ENCODE measurements at regions not wholly inside any gene's neighbourhood (a gene's known extent, or its start where the extent isn't known, plus 50 kb on each side); places are given as distances from the start of the nearest gene placed in this dataset.

DNA sequence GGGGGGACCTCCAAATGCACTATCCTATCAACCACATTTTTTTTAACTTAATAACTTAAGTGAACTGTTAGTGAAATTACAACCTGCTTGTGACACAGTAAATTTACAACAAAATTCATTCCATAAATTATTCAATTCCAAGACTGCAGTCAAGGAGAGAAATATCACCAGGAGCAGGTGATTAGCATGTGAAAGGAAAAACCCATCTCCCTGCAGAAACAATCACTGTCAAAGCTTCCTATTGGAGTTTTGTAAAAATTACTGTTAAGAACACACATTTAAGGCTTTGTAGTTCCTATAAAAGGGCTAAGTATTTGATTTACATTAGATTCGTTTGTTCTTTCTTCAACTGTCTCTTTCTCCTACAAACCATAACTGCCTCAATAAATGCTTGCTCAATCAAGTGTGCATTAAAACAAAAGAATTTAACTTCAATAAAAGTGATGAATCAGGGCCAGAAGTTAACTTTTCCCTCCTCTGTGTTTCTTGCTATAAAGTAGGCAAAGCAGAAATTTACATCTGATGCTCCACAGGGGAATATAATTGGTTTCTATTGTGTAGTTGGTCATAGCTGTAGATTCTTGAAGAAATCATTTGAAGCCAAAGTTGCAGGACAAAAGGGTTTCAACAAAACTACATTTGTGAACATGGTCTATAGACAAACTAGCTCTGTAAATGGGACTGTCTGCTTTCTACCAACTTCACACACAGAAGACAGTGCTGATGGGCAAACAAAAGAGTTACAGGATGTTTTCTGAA, 195.1 kb upstream of the PSMD7 start:
- TF ChIP-seq, protein P1, sequence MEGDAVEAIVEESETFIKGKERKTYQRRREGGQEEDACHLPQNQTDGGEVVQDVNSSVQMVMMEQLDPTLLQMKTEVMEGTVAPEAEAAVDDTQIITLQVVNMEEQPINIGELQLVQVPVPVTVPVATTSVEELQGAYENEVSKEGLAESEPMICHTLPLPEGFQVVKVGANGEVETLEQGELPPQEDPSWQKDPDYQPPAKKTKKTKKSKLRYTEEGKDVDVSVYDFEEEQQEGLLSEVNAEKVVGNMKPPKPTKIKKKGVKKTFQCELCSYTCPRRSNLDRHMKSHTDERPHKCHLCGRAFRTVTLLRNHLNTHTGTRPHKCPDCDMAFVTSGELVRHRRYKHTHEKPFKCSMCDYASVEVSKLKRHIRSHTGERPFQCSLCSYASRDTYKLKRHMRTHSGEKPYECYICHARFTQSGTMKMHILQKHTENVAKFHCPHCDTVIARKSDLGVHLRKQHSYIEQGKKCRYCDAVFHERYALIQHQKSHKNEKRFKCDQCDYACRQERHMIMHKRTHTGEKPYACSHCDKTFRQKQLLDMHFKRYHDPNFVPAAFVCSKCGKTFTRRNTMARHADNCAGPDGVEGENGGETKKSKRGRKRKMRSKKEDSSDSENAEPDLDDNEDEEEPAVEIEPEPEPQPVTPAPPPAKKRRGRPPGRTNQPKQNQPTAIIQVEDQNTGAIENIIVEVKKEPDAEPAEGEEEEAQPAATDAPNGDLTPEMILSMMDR (IDR thresholded peaks at IDR 0.05) = no peak
- no peak for TF ChIP-seq EP300 (IDR thresholded peaks at IDR 0.05)

Data from tibial nerve (tissue), 4 donors.